ENCODE measurements at regions not wholly inside any gene's neighbourhood (a gene's known extent, or its start where the extent isn't known, plus 50 kb on each side); places are given as distances from the start of the nearest gene placed in this dataset.

DNA sequence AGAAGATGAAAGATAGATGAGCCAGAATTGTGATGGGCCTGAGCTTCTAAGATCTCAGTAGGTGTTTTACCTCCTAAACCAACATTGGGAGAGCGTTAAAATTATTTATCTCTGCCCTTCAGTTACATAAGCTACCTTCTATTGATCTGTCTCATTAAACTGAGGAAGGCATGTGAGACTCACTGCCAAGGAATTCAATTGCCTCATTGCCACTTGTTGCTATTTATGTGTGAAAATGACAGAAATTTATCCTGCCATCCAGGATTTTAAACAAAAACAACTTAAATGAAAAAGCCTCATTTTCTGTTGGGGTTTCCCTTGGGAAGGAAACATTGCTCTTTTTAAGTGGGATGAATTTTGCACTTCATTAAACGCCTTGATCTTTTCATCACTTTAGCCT, 78.7 kb upstream of the RUNX1 start:
- TF ChIP-seq, protein P1, sequence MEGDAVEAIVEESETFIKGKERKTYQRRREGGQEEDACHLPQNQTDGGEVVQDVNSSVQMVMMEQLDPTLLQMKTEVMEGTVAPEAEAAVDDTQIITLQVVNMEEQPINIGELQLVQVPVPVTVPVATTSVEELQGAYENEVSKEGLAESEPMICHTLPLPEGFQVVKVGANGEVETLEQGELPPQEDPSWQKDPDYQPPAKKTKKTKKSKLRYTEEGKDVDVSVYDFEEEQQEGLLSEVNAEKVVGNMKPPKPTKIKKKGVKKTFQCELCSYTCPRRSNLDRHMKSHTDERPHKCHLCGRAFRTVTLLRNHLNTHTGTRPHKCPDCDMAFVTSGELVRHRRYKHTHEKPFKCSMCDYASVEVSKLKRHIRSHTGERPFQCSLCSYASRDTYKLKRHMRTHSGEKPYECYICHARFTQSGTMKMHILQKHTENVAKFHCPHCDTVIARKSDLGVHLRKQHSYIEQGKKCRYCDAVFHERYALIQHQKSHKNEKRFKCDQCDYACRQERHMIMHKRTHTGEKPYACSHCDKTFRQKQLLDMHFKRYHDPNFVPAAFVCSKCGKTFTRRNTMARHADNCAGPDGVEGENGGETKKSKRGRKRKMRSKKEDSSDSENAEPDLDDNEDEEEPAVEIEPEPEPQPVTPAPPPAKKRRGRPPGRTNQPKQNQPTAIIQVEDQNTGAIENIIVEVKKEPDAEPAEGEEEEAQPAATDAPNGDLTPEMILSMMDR (IDR thresholded peaks at IDR 0.05; ENCODE audit: low read depth, low read length, poor library complexity, severe bottlenecking): no peak
- no peak for TF ChIP-seq EZH2phosphoT487 (IDR thresholded peaks at IDR 0.05; ENCODE audit: borderline replicate concordance, low read length)

Measured in DOHH2 (cell line).